HEK293T (cell line): ENCODE measurements at regions not wholly inside any gene's neighbourhood (a gene's known extent, or its start where the extent isn't known, plus 50 kb on each side); places are given as distances from the start of the nearest gene placed in this dataset.

Source experiments
- CTCF ChIA-PET: fragments of 350-600 bp; formaldehyde crosslinking; extraction: SDS; loops from one replicate; lab custom pipeline; 2021; ENCODE audit warnings: antibody characterized with exemption, inconsistent platforms; lab: Yijun Ruan, JAX
- POLR2A ChIA-PET: fragments of 350-600 bp; formaldehyde crosslinking; extraction: SDS; loops from one replicate; lab custom pipeline; 2020; ENCODE audit warnings: antibody characterized with exemption, inconsistent platforms; lab: Yijun Ruan, JAX
- DNase-seq: peaks from one replicate; pipeline ENCODE4 v3.0.0; 2012; ENCODE audit warnings: mixed read lengths; ENCODE audit errors: extremely low spot score
- ARNT ChIP-seq: fragments of 450-650 bp; IDR thresholded peaks from 2 replicates; pipeline ENCODE4 v1.6.1; 2017; ENCODE audit warnings: mild to moderate bottlenecking
- BHLHE40 ChIP-seq: fragments of 450-650 bp; IDR thresholded peaks from 2 replicates; pipeline ENCODE4 v1.6.1; 2016; ENCODE audit warnings: mild to moderate bottlenecking, moderate library complexity, borderline replicate concordance
- CTBP1 ChIP-seq: fragments of 450-650 bp; IDR thresholded peaks from 2 replicates; pipeline ENCODE4 v1.6.1; 2016; ENCODE audit warnings: borderline replicate concordance
- ELF4 ChIP-seq: fragments of 450-650 bp; IDR thresholded peaks from 2 replicates; pipeline ENCODE4 v1.6.1; 2017; ENCODE audit warnings: antibody characterized with exemption
- FOXA1 ChIP-seq: fragments of 450-650 bp; IDR thresholded peaks from 2 replicates; pipeline ENCODE4 v1.6.1; 2016; ENCODE audit warnings: mild to moderate bottlenecking
- FOXK2 ChIP-seq: fragments of 450-650 bp; IDR thresholded peaks from 2 replicates; pipeline ENCODE4 v1.6.1; 2016; ENCODE audit warnings: mild to moderate bottlenecking
- FOXM1 ChIP-seq: fragments of 450-650 bp; IDR thresholded peaks from 2 replicates; pipeline ENCODE4 v1.6.1; 2017; ENCODE audit warnings: mild to moderate bottlenecking, borderline replicate concordance
- HDGF ChIP-seq: fragments of 450-650 bp; IDR thresholded peaks from 2 replicates; pipeline ENCODE4 v1.6.1; 2017; ENCODE audit warnings: antibody characterized with exemption, borderline replicate concordance
- L3MBTL2 ChIP-seq: fragments of 450-650 bp; conservative IDR thresholded peaks from 2 replicates; pipeline ENCODE4 v1.6.1; 2016; ENCODE audit warnings: mild to moderate bottlenecking
- LEF1 ChIP-seq: fragments of 450-650 bp; IDR thresholded peaks from 2 replicates; pipeline ENCODE4 v1.6.1; 2017; ENCODE audit warnings: mild to moderate bottlenecking, borderline replicate concordance
- NFRKB ChIP-seq: fragments of 450-650 bp; IDR thresholded peaks from 2 replicates; pipeline ENCODE4 v1.6.1; 2016; ENCODE audit warnings: mild to moderate bottlenecking, moderate library complexity
- PKNOX1 ChIP-seq: fragments of 450-650 bp; IDR thresholded peaks from 2 replicates; pipeline ENCODE4 v1.6.1; 2016
- SP1 ChIP-seq: fragments of 450-650 bp; IDR thresholded peaks from 2 replicates; pipeline ENCODE4 v1.6.1; 2017
- SUZ12 ChIP-seq: fragments of 450-650 bp; IDR thresholded peaks from 2 replicates; pipeline ENCODE4 v1.6.1; 2016; ENCODE audit warnings: mild to moderate bottlenecking
- TARDBP ChIP-seq: fragments of 450-650 bp; IDR thresholded peaks from 2 replicates; pipeline ENCODE4 v1.6.1; 2016
- ZNF384 ChIP-seq: fragments of 450-650 bp; IDR thresholded peaks from 2 replicates; pipeline ENCODE4 v1.6.1; 2016

GRCh38 chr18:64800151-64800550, 651.3 kb upstream of the LINC00305 start:
- no peak for TF ChIP-seq NFRKB
- no peak for TF ChIP-seq BHLHE40
- TF ChIP-seq SP1, result no peak
- TF ChIP-seq ZNF384, result no peak
- no peak for TF ChIP-seq PKNOX1
- DNase-seq, result no peak
- POLR2A ChIA-PET, result no interaction called here
- CTCF ChIA-PET, result no interaction called here

DNA sequence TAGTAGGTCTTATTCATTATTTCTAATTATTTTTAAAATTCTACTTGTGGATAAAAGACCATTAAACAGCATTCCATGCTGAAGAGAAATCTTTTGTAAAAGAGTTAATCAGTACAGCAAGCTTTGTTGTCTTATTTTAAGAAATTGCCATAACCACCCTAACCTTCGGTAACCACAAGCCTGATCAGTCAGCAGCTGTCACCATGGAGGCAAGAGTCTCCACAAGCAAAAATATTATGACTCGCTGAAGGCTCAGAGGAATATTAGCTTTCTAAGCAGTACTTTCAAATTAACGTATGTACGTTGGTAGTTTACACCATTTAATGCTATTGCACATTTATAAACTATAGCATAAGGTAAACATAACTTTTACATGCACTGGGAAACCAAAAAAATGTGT, 650.5 kb upstream of the LINC00305 start:
- POLR2A ChIA-PET, result no interaction called here
- CTCF ChIA-PET, result interaction anchor here (0.6 kb wide), 1 partner anchor 362 kb away, joined by 3 read pairs; no protein-coding TSS in a partner anchor
- TF ChIP-seq NFRKB (no peak), L3MBTL2 (no peak), FOXM1 (no peak), SP1 (no peak), ELF4 (no peak), ZNF384 (no peak), HDGF (no peak), ARNT (no peak), LEF1 (no peak), BHLHE40 (no peak), FOXK2 (no peak), FOXA1 (no peak), PKNOX1 (no peak), SUZ12 (no peak), TARDBP (no peak), CTBP1 (no peak)
- DNase-seq, result no peak

GRCh38 chr18:64791236-64791635, 642.3 kb upstream of the LINC00305 start:
- TF ChIP-seq ZNF384, result no peak
- no peak for TF ChIP-seq L3MBTL2
- no peak for TF ChIP-seq HDGF
- no peak for TF ChIP-seq SP1
- TF ChIP-seq ARNT, result no peak
- no peak for TF ChIP-seq NFRKB
- TF ChIP-seq FOXA1, result no peak
- no peak for TF ChIP-seq ELF4
- no peak for TF ChIP-seq FOXK2
- TF ChIP-seq LEF1, result no peak
- no peak for TF ChIP-seq PKNOX1
- TF ChIP-seq CTBP1, result no peak
- no peak for TF ChIP-seq BHLHE40
- no peak for TF ChIP-seq FOXM1
- TF ChIP-seq SUZ12, result no peak
- TF ChIP-seq TARDBP, result no peak
- DNase-seq, result no peak
- ChIA-PET POLR2A (no interaction called here), CTCF (interaction anchor here (0.6 kb wide), 1 partner anchor 992 kb away, joined by 5 read pairs; no protein-coding TSS in a partner anchor)

- TF ChIP-seq SP1, result no peak
- no peak for TF ChIP-seq LEF1
- TF ChIP-seq NFRKB, result no peak
- TF ChIP-seq FOXM1, result no peak
- TF ChIP-seq CTBP1, result no peak
- no peak for TF ChIP-seq BHLHE40
- no peak for TF ChIP-seq SUZ12
- DNase-seq, result no peak
- ChIA-PET CTCF (no interaction called here), POLR2A (no interaction called here)
Measured at GRCh38 chr18:64785686-64786085, 636.8 kb upstream of the LINC00305 start.

DNA sequence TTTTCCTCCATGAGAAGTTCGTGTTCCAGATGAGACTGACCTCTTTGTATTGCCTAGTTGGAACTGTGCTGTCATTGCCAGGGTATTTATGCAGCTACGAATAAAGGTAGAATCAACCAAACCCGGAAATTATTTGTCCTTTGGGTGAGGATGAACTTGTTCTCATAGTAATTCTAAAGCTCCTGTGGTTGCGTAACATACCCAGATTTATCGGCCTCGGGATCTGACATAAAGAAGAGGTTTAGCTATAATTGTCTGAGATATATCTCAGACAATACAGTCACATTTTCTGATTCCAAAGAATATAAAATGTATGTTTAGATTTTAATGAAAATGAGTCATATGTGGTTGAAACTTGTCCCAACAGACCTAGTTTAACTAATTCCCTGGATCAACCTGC, 628.7 kb upstream of the LINC00305 start:
- no peak for TF ChIP-seq NFRKB
- TF ChIP-seq FOXK2, result no peak
- TF ChIP-seq CTBP1, result no peak
- ChIA-PET CTCF (no interaction called here), POLR2A (no interaction called here)
- no peak for DNase-seq

DNA sequence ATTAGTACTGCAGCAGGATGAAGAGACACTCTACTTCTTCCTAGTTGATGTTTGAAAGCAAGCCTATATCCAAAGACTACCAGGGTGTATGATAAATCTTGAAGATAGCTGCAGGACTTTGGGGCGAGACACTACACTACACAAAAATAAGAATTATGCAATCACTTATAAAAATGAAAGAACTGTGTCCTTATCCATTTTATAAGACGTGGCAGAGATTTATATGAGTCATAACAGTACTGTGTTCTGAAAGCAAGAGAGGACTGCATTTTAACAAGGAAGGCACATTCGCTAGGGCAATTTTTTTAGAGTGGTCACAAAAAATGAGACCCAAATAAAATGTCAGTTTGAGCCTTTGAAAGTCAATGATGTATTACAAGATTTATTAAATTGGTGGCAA, 617.0 kb upstream of the LINC00305 start:
- ChIA-PET CTCF (no interaction called here), POLR2A (no interaction called here)
- no peak for DNase-seq
- TF ChIP-seq ELF4 (no peak), ZNF384 (no peak), FOXA1 (no peak), CTBP1 (no peak), HDGF (no peak), SUZ12 (no peak)

DNA sequence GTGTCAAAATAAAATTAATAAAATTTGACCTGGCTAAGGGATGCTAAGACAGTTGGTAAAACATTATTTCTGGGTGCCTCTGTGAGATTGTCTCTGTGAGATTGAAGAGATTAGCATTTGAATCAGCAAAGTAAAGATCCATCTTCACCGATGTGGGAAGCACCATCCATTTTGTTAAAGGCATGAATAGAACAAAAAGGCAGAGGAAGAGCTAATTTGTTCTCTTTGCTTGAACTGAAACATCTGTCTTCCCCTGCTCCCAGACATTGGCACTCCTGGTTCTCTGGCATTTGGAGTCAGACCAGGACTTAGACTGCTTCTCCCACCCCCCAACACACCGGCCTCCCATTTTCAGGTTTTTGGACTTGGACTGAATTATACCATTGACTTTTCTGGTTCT, 603.8 kb upstream of the LINC00305 start:
- no peak for TF ChIP-seq ELF4
- TF ChIP-seq PKNOX1, result no peak
- TF ChIP-seq LEF1, result no peak
- no peak for TF ChIP-seq FOXA1
- TF ChIP-seq SP1, result no peak
- TF ChIP-seq ARNT, result no peak
- TF ChIP-seq CTBP1, result no peak
- no peak for TF ChIP-seq FOXM1
- TF ChIP-seq TARDBP, result no peak
- ChIA-PET CTCF (no interaction called here), POLR2A (no interaction called here)
- no peak for DNase-seq
